A673 (cell line): ENCODE measurements at regions not wholly inside any gene's neighbourhood (a gene's known extent, or its start where the extent isn't known, plus 50 kb on each side); places are given as distances from the start of the nearest gene placed in this dataset.
A peak's percentile ranks its signal among the peaks of the same experiment; 100 is the strongest.
"Not testable (repeated sequence)": the region's sequence is repeated elsewhere in the genome, so short reads cannot be mapped to it uniquely, and the experiment has no call there.

Experiments used
- BruUV-seq: library from RNA; stranded (reverse); fragments of 400-500 nt; replicated peaks from 2 replicates; lab custom pipeline; 2021; lab: Mats Ljungman, UMichigan
- CTCF ChIA-PET: fragments of 300-600 bp; sonication (Branson Sonifier 250); formaldehyde crosslinking; loops from one replicate; lab custom pipeline; 2022; ENCODE audit warnings: antibody characterized with exemption; lab: Charles Lee
- POLR2A ChIA-PET: fragments of 300-600 bp; sonication (Branson Sonifier 250); formaldehyde crosslinking; loops from one replicate; lab custom pipeline; 2022; ENCODE audit warnings: antibody characterized with exemption; ENCODE audit not compliant: low non-redundant PET; lab: Charles Lee
- DNase-seq: peaks from one replicate; pipeline ENCODE4 v3.0.0-alpha.2; 2015; ENCODE audit warnings: low spot score
- H3K27ac ChIP-seq: fragments of 200-600 bp; sonication (generic); 2 replicates; pipeline ENCODE4 v1.5.1; 2016; ENCODE audit warnings: mixed run types, low read depth, mild to moderate bottlenecking, mixed read lengths, antibody characterized with exemption, low read length; ENCODE audit not compliant: poor library complexity, severe bottlenecking
- H3K27me3 ChIP-seq: fragments of 200-600 bp; sonication (generic); replicated peaks from 2 replicates; pipeline ENCODE4 v1.6.1; 2017; ENCODE audit warnings: mixed run types, low read depth, mild to moderate bottlenecking, mixed read lengths, antibody characterized with exemption, low read length; ENCODE audit not compliant: insufficient read depth, poor library complexity
- H3K36me3 ChIP-seq: fragments of 200-600 bp; sonication (generic); 2 replicates; pipeline ENCODE4 v1.6.1; 2016; ENCODE audit warnings: mixed run types, mild to moderate bottlenecking, mixed read lengths, antibody characterized with exemption, low read length; ENCODE audit not compliant: insufficient read depth, poor library complexity, severe bottlenecking
- H3K4me1 ChIP-seq: fragments of 200-600 bp; sonication (generic); 2 replicates; pipeline ENCODE4 v1.6.1; 2017; ENCODE audit warnings: mixed run types, mild to moderate bottlenecking, mixed read lengths, antibody characterized with exemption, low read length; ENCODE audit not compliant: insufficient read depth, poor library complexity, severe bottlenecking
- H3K4me3 ChIP-seq: fragments of 200-600 bp; sonication (generic); 2 replicates; pipeline ENCODE4 v1.5.1; 2016; ENCODE audit warnings: low read depth, mixed run types, mild to moderate bottlenecking, mixed read lengths, low read length; ENCODE audit not compliant: poor library complexity, severe bottlenecking
- H3K9me3 ChIP-seq: fragments of 200-600 bp; sonication (generic); 2 replicates; pipeline ENCODE4 v1.6.1; 2016; ENCODE audit warnings: mixed run types, low read depth, mild to moderate bottlenecking, mixed read lengths, antibody characterized with exemption, low read length; ENCODE audit not compliant: poor library complexity, severe bottlenecking
- CTCF ChIP-seq: fragments of 300-800, 200-600 bp; sonication (generic); conservative IDR thresholded peaks from 2 replicates; pipeline ENCODE4 v1.5.1; 2017; ENCODE audit warnings: low read depth, mild to moderate bottlenecking, antibody characterized with exemption, low read length, moderate library complexity, mixed read lengths
- EZH2 ChIP-seq: fragments of 200-600 bp; sonication (generic); IDR thresholded peaks from 2 replicates; pipeline ENCODE4 v1.6.1; 2017; ENCODE audit warnings: borderline replicate concordance, low read depth, mild to moderate bottlenecking, mixed read lengths, antibody characterized with exemption, low read length; ENCODE audit not compliant: poor library complexity, severe bottlenecking
- intact Hi-C: fragments of 100-400 bp; cut with micrococcal nuclease; formaldehyde crosslinking; loops from one replicate; pipeline ENCODE4 v1.10.0; 2022; ENCODE audit not compliant: unreplicated experiment

- peak; percentile 50 for TF ChIP-seq CTCF
- H3K4me3 ChIP-seq, BruUV-seq, H3K27ac ChIP-seq, CTCF ChIA-PET, H3K27me3 ChIP-seq, H3K9me3 ChIP-seq, H3K4me1 ChIP-seq, POLR2A ChIA-PET, H3K36me3 ChIP-seq: not testable (repeated sequence)
- intact Hi-C loops: loop anchor here (10.0 kb wide), 1 partner anchor 1072 kb away; no protein-coding TSS in a partner anchor
- DNase-seq: peak; percentile 21
Measured at GRCh38 chr11:89616999-89617602, 93.0 kb upstream of the TRIM77 start.

GRCh38 chr11:89620721-89621120 lies 89.4 kb upstream of the TRIM77 start:
- H3K36me3 ChIP-seq, H3K27ac ChIP-seq, POLR2A ChIA-PET, H3K9me3 ChIP-seq, intact Hi-C loops, H3K4me1 ChIP-seq, BruUV-seq, H3K27me3 ChIP-seq, H3K4me3 ChIP-seq, CTCF ChIA-PET: not testable (repeated sequence)
- peak; percentile 38 for DNase-seq

GRCh38 chr11:89625171-89625570 lies 84.9 kb upstream of the TRIM77 start:
- BruUV-seq: no TSS peak
- TF ChIP-seq EZH2: no peak
- TF ChIP-seq CTCF: peak; percentile 60
- intact Hi-C loops: no loop called here
- Histone ChIP-seq H3K27ac (no peak overlapping the region), H3K4me3 (no peak overlapping the region), H3K36me3 (no peaks in the 10 kb centered on the region), H3K4me1 (no peaks in the 10 kb centered on the region), H3K9me3 (no peaks in the 10 kb centered on the region), H3K27me3 (no peaks in the 10 kb centered on the region)
- CTCF ChIA-PET: no interaction called here
- DNase-seq: peak; percentile 18
- POLR2A ChIA-PET: no interaction called here

- ChIA-PET CTCF (no interaction called here), POLR2A (no interaction called here)
- Histone ChIP-seq H3K4me1 (no peaks in the 10 kb centered on the region), H3K9me3 (no peaks in the 10 kb centered on the region), H3K27me3 (no peaks in the 10 kb centered on the region), H3K36me3 (no peaks in the 10 kb centered on the region), H3K4me3 (no peak overlapping the region), H3K27ac (no peak overlapping the region)
- intact Hi-C loops: no loop called here
- no peak for DNase-seq
- no peak for TF ChIP-seq CTCF
- TF ChIP-seq EZH2: no peak
- BruUV-seq: no TSS peak
Measured at GRCh38 chr11:89626366-89626765, 83.7 kb upstream of the TRIM77 start.

GRCh38 chr11:89626881-89627280 lies 83.2 kb upstream of the TRIM77 start:
- CTCF ChIA-PET, POLR2A ChIA-PET: not testable (repeated sequence)

More at GRCh38 chr11:89626881-89627280, 83.2 kb upstream of the TRIM77 start:
- H3K4me3 ChIP-seq, H3K27ac ChIP-seq, H3K4me1 ChIP-seq, H3K36me3 ChIP-seq, H3K9me3 ChIP-seq, DNase-seq, H3K27me3 ChIP-seq, intact Hi-C loops, BruUV-seq: not testable (repeated sequence)
